DND-41 (cell line): ENCODE measurements at regions not wholly inside any gene's neighbourhood (a gene's known extent, or its start where the extent isn't known, plus 50 kb on each side); places are given as distances from the start of the nearest gene placed in this dataset.

Experiments
- ATAC-seq: fragments of 200-7000 bp; cut with Tn5 transposase; 3 replicates; pipeline ENCODE4 v1.9.1; 2021; ENCODE audit warnings: low read depth; ENCODE audit not compliant: insufficient read depth
- DNase-seq: peaks from one replicate; pipeline ENCODE4 v3.0.0-alpha.2; 2020
- H2AFZ ChIP-seq: 2 replicates; pipeline ENCODE4 v1.6.0; 2012; ENCODE audit warnings: low read depth, low read length
- H3K27ac ChIP-seq: 2 replicates; pipeline ENCODE4 v1.5.1; 2012; ENCODE audit warnings: low read length, inconsistent platforms
- H3K27me3 ChIP-seq: fragments of 200-600 bp; sonication (generic); 2 replicates; pipeline ENCODE4 v1.6.0; 2012; ENCODE audit warnings: low read length, mild to moderate bottlenecking, inconsistent platforms; ENCODE audit not compliant: insufficient read depth, poor library complexity
- H3K36me3 ChIP-seq: 2 replicates; pipeline ENCODE4 v1.5.1; 2012; ENCODE audit warnings: low read length, inconsistent platforms; ENCODE audit not compliant: insufficient read depth
- H3K4me1 ChIP-seq: 2 replicates; pipeline ENCODE4 v1.5.1; 2012; ENCODE audit warnings: mild to moderate bottlenecking, low read length; ENCODE audit not compliant: insufficient read depth
- H3K4me2 ChIP-seq: 2 replicates; pipeline ENCODE4 v1.6.0; 2012; ENCODE audit warnings: mild to moderate bottlenecking, moderate library complexity, low read length, inconsistent platforms; ENCODE audit not compliant: insufficient read depth
- H3K4me3 ChIP-seq, 2 experiments: fragments of 200-600 bp in 1 of 2; shearing (Covaris generic) in 1 of 2; 2 replicates each; pipeline ENCODE4 v1.5.1; 2012 to 2016; ENCODE audit warnings: inconsistent platforms in 2 of 2, low read length in 2 of 2, mild to moderate bottlenecking in 2 of 2, low read depth in 1 of 2, moderate library complexity in 1 of 2
- H3K79me2 ChIP-seq: 2 replicates; pipeline ENCODE4 v1.6.0; 2012; ENCODE audit warnings: low read length, inconsistent platforms; ENCODE audit not compliant: insufficient read depth
- H3K9ac ChIP-seq: 2 replicates; pipeline ENCODE4 v1.6.0; 2012; ENCODE audit warnings: low read depth, mild to moderate bottlenecking, inconsistent platforms, low read length, moderate library complexity
- H3K9me3 ChIP-seq: 2 replicates; pipeline ENCODE4 v1.5.1; 2012; ENCODE audit warnings: low read length, moderate library complexity, mild to moderate bottlenecking, inconsistent platforms; ENCODE audit not compliant: insufficient read depth, severe bottlenecking
- H4K20me1 ChIP-seq: 2 replicates; pipeline ENCODE4 v1.6.0; 2012; ENCODE audit warnings: low read length; ENCODE audit not compliant: insufficient read depth
- CTCF ChIP-seq: IDR thresholded peaks from 2 replicates; pipeline ENCODE4 v1.5.1; 2012; ENCODE audit warnings: borderline replicate concordance, low read length, moderate library complexity, mild to moderate bottlenecking; ENCODE audit not compliant: poor library complexity, severe bottlenecking; ENCODE audit errors: extremely low read depth
- EZH2 ChIP-seq: IDR thresholded peaks from 3 replicates; pipeline ENCODE4 v1.6.1; 2012; ENCODE audit warnings: borderline replicate concordance, low read depth, mild to moderate bottlenecking, moderate library complexity, low read length, inconsistent platforms; ENCODE audit not compliant: severe bottlenecking

GRCh38 chr3:73746623-73747022 is 121.9 kb upstream of the PDZRN3 start:
- Histone ChIP-seq H3K79me2 (no peaks in the 10 kb centered on the region), H3K4me3 (no peak overlapping the region), H3K4me1 (no peaks in the 10 kb centered on the region), H2AFZ (no peak overlapping the region), H3K4me2 (no peak overlapping the region), H3K27ac (no peak overlapping the region), H4K20me1 (no peaks in the 10 kb centered on the region), H3K9ac (no peak overlapping the region), H3K9me3 (no peaks in the 10 kb centered on the region), H3K36me3 (no peaks in the 10 kb centered on the region), H3K27me3 (no peaks in the 10 kb centered on the region)
- DNase-seq (no peak), ATAC-seq (no peak)
- TF ChIP-seq CTCF (no peak), EZH2 (no peak)

DNA sequence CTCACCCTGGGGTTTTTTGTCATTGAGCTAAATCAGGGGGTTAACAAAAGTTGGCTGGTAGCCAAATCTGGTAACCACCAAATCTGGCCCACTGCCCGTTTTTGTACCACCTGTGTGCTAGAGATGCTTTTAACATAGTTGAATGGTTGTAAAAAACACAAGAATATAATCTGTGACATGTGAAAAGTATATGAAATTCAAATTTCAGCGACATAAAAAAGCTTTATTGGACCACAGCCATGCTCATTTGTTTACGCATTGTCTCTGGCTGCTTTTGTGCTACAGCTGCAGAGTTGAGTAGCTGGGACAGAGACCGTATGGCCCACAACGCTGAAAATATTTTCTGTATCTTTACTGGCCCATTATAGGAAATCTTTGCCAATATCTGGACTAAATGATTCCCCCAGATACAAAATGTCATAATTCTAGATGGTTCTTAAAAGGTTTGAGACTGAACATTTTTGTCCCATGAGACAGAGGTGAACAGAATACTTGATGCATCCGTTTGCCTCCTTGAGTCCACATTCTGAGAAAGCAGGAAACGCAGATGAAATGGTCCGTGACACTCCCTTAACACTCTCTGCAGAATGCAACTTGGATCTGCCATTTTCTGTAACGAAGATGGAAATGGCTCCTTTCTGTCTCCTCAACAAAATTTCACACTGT is 120.9 kb upstream of the PDZRN3 start:
- no peak for ATAC-seq
- no peak for DNase-seq
- H3K27me3 ChIP-seq, result no peaks in the 10 kb centered on the region

DNA sequence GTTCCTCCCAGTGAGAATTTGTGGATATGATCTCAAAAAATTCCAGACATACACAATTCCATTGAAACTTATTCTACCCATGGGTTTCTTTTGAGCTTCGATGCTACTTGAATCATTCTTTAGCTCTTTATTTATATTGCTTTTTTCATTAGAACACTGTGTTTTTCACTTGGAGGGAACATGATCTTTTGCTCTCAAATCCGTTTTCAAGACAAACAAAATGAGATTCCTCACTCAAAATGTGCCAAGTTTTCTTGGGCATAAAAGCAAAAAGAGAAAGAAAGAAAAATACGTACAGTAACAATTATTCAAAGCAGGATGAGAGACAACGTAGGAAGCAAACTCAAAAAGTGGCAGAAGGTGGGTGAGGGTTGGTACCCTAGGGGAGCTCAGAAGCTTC is 118.8 kb upstream of the PDZRN3 start:
- Histone ChIP-seq H3K9ac (no peak overlapping the region), H3K27me3 (no peaks in the 10 kb centered on the region), H3K9me3 (no peaks in the 10 kb centered on the region), H3K79me2 (no peaks in the 10 kb centered on the region), H3K4me2 (no peak overlapping the region), H3K36me3 (no peaks in the 10 kb centered on the region), H4K20me1 (no peaks in the 10 kb centered on the region), H3K4me3 (no peak overlapping the region), H3K27ac (no peak overlapping the region), H2AFZ (no peak overlapping the region), H3K4me1 (no peaks in the 10 kb centered on the region)
- no peak for ATAC-seq
- TF ChIP-seq EZH2 (no peak), CTCF (no peak)
- no peak for DNase-seq

More for the DNA sequence above, 120.9 kb upstream of the PDZRN3 start:
- H3K9me3 ChIP-seq, result no peaks in the 10 kb centered on the region
- no peaks in the 10 kb centered on the region for H3K4me1 ChIP-seq
- H3K27ac ChIP-seq, result no peak overlapping the region
- TF ChIP-seq EZH2, result no peak
- TF ChIP-seq CTCF, result no peak
- H3K36me3 ChIP-seq, result no peaks in the 10 kb centered on the region
- H3K4me3 ChIP-seq, result no peak overlapping the region
- no peaks in the 10 kb centered on the region for H4K20me1 ChIP-seq
- no peak overlapping the region for H3K4me2 ChIP-seq
- no peak overlapping the region for H2AFZ ChIP-seq
- H3K79me2 ChIP-seq, result no peaks in the 10 kb centered on the region
- H3K9ac ChIP-seq, result no peak overlapping the region
